Fibroblast of skin of abdomen (primary cell): ENCODE measurements at regions not wholly inside any gene's neighbourhood (a gene's known extent, or its start where the extent isn't known, plus 50 kb on each side); places are given as distances from the start of the nearest gene placed in this dataset.
A peak's percentile ranks its signal among the peaks of the same experiment; 100 is the strongest.

ENCODE experiments used
- DNase-seq: peaks from one replicate; pipeline ENCODE4 v3.0.0-alpha.2; 2013

GRCh38 chr14:65878586-65878985 is 466.1 kb downstream of the FUT8 start:
- DNase-seq: no peak

GRCh38 chr14:65879248-65880009 is 466.9 kb downstream of the FUT8 start:
- peak; percentile 63 for DNase-seq

DNA sequence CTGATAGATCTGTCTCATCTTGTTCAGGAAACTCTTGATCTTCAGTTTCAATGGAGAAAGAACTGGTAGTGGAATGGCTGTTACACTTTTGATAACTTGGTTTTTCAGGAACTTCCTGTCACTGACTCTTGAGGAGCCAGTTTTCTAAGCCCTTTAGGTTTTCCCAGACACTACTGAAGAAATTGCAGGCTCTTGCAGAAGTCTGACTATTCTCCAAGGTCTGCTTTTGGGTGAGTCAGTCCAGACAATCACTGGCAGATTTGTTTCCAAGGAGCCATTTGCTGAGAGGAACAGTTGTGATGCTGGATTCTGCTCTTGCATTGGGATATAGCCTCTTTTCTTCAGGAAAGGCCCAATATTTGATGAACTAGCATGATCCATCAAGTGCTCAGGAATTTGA is 468.0 kb downstream of the FUT8 start:
- peak; percentile 36 for DNase-seq

DNA sequence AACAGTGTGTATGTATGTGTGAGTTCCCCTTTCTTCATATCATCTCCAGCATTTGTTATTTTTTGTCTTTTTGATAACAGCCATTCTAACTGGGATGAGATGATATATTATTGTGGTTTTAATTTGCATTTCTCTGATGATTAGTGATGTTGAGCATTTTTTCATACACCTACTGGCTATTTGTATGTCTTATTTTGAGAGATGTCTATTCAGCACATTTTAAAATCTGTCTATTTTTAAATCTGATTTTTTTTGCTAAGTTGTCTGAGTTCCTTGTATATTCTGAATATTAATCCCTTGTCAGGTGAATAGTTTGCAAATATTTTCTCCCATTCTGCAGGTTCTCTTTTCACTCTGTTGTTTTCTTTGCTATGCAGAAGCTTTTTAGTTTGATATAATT is 469.1 kb downstream of the FUT8 start:
- no peak for DNase-seq

- DNase-seq: no peak
These were observed 476.1 kb downstream of the FUT8 start for GRCh38 chr14:65888677-65889076.

DNA sequence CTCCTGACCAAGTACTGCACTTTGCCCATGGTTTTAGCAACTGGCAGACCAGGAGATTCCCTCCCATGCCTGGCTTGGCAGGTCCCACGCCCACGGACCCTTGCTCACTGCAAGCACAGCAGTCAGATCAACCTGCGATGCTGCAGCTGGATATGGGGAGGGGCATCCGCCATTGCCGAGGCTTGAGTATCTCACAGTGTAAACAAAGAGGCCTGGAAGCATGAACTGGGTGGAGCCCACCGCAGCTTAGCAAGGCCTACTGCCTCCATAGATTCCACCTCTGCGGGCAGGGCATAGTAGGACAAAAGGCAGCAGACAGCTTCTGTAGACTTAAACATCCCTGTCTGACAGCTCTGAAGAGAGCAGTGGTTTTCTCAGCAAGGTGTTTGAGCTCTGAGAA is 479.8 kb downstream of the FUT8 start:
- no peak for DNase-seq

DNA sequence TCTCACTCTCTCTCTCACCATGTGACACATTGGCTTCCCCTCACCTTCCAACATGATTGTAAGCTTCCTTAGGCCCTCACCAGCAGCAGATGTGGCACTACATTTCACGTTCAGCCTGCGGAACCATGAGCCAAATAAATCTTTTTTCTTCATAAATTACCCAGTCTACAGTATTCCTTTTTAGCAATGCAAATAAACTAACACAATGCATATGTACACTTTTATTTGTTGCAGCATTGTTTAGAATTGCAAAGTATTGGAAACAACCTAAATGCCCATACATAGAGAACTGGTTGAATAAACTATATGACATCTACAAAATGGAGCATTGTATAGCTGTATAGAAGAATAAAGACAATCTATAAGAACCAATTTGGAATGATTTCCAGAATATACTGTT is 487.6 kb downstream of the FUT8 start:
- DNase-seq: no peak

DNA sequence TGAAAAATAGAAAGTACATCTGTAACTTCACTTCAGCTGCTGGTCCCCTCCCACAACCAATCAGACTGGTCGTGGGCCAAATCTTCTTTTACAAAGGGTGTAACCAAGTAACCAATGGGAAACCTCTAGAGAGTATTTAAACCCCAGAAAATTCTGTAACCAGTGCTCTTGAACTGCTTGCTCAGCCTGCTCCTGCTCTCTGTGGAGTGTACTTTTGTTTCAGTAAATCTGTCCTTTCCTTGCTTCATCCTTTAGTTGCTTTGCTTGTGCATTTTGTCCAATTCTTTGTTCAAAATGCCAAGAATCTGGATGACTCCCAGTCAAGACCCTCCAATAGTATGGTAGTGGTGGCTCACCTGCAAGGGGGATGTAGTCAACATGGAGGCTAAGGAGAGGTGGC is 489.1 kb downstream of the FUT8 start:
- no peak for DNase-seq

DNA sequence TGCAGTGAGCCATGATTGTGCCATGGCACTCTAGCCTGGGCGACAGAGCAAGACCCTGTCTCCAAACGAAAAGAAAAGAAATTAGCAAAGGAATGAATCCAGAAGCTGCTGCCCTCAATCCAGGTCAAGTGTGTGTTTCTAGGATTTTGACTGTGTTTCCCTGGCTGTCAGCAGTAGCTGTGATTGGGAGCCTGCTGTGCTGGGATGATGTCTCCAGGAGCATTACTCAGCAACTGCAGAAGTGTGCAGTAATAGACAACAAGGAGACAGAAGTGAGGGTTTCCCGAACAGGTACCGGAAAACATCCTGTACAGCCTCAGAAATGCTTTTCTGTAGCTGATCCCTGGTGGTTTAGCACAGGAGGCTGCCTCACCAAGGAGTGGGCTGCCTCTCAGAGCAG is 492.5 kb downstream of the FUT8 start:
- no peak for DNase-seq

GRCh38 chr14:65906344-65906743 is 493.8 kb downstream of the FUT8 start:
- DNase-seq: peak; percentile 1

- no peak for DNase-seq
These were observed 494.4 kb downstream of the FUT8 start for GRCh38 chr14:65906948-65907347.

DNA sequence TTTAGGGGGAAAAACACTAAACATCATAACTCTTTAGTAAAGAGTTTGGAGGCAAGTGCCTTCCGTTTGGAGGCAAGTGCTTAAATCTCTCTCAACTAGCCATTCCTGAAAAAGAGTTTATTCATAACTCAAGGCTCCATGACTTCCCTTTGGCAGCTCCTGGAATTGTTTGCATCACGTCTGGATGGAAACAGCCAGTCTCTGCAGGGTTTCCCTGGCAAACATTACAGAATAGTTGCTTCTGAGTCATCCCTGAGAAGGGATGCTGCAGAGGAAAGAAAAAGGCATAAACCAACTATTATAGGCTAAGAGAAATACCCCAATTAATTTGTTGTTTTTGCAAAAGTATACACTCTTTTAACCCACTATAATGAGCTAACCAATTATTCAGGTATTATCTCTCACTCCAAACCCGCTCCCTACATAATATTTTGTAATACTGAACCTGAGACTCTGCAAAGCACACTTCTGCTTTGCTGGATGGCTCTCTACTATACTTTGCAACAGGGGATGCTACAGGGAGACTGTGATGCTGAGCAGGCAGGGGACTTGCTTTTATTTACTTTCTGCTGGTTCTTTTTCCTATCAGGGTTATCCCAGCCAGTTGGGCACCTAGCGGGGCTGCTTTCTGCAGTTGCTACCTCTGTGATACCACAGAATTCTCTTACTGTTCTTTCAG is 497.7 kb downstream of the FUT8 start:
- DNase-seq: peak; percentile 74

DNA sequence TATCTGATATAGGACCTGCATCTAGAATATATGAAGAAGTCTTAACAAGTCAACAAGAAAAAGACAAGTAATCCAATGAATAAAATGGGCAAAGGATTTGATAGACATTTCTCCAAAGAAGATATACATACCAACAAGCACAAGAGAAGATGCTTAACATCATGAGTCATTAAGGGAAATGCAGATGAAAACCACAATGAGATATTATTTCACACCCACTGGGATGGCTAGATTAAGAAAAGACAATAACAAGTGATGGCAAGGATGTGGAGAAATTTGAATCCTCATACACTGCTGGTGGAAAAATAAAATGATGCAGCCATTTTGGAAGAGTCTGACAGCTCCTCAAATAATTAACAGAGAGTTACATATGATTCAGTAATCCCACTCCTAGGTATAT is 502.6 kb downstream of the FUT8 start:
- DNase-seq: peak; percentile 34

DNA sequence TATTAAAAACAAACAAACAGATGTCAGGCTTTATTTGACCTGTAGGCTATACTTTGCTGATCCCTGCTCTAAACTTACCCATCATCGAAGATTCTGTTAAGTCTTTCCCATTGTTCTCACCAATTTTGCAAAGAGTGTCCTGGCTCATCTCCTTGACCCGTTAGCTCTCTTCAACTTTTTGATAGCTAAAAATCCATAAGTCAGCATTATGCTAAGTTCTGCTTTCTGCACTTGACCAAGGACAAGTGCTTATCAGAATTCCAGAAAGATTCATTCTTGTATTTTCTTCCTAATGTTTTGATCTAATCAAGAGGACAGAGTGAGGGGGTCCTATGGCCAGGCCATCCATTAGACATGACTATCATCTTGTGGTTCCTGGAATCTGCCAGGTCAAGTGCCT is 503.5 kb downstream of the FUT8 start:
- DNase-seq: no peak

DNA sequence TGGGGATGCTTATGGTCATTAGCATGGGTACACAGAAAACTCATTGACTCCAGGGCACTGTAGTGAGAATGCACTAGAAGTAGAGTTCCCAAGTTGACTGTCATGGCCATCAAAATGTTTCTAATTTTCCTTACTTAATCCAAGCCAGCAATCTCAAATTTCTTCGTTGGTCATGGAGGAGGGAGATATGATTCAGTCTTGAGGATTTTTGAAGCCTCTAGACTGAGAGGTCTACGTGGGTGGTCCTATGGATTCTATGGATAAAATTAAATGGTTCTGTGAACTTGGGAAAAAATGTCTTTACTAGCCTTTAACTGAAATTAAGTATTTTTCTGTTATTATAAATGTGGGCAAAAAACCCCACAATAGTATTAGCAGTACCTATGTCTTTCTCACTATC is 508.5 kb downstream of the FUT8 start:
- peak; percentile 60 for DNase-seq

DNA sequence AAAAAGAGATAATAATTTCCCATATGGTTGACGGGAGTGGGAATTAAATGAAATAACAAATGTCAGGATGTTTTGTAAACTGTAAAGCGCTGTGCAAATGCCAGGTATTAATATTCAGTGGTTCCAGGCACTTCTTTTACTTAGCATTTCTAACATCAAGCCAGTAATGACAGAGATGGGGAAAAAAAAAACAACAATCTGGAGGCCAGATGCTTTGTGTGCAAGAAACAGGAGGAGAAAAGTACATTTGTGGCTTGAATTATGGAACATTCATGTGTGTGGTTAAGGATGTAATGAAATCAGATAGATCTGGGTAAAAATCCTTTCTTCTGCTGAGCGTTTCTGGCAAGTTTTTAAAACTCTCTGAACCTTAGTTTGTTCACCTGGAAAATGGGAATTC is 509.6 kb downstream of the FUT8 start:
- peak; percentile 70 for DNase-seq

DNA sequence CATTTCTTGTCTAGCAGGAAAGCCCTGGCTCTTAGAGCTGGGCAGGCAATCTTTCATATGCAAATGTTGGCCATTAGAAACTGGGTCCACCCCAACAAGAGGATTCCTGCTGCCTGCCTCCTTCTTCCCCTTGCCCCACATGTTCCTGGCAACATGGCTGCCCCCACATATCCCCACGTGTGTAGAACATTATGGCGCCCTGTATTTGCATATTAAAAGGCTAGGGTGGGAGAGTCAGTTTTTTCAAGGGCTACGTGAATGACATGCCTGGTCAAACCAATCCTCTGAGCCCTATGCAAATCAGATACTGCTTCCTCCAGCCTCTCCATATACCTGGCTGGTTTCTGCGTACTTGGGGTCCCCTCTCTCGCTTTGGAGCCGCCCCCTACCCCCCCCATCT is 514.0 kb downstream of the FUT8 start:
- DNase-seq: no peak

DNA sequence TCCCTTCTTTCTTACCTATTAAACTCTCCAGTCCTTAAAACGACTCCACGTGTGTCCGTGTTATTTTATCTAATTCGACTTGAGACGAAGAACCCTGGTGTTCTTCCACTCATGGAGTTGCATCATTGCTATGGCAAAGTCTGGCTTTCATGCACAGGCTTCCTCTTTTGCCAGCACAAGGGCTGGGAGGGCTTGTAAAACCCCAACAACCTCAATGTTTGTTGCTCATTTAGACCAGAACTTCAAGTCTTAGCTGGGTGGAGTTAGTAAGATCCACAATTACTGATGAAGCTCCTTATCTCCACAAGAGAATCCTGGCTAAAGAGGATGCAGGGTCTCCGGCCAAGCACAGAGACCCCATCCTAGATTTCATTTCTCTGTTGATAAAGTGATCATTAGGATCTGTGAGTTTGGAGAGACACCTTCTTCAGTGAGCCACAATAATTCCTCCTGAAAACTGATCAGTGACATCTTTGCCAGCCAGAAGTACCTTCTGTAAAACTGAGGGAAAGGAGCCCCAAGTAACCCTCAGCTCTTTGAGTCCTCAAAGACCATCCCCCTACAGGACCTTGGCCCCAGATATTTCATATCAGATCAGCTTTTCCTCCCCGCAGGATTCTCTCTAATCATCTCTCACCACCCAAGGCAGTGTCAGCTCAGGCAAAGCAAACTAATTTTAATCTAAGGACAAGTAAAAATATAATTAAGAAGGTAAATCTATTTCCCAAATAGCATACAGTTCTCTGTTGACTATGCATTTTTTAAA is 514.6 kb downstream of the FUT8 start:
- no peak for DNase-seq

- no peak for DNase-seq
These were observed 515.4 kb downstream of the FUT8 start for GRCh38 chr14:65927931-65928356.

- DNase-seq: no peak
These were observed 516.5 kb downstream of the FUT8 start for GRCh38 chr14:65928995-65929394.

DNA sequence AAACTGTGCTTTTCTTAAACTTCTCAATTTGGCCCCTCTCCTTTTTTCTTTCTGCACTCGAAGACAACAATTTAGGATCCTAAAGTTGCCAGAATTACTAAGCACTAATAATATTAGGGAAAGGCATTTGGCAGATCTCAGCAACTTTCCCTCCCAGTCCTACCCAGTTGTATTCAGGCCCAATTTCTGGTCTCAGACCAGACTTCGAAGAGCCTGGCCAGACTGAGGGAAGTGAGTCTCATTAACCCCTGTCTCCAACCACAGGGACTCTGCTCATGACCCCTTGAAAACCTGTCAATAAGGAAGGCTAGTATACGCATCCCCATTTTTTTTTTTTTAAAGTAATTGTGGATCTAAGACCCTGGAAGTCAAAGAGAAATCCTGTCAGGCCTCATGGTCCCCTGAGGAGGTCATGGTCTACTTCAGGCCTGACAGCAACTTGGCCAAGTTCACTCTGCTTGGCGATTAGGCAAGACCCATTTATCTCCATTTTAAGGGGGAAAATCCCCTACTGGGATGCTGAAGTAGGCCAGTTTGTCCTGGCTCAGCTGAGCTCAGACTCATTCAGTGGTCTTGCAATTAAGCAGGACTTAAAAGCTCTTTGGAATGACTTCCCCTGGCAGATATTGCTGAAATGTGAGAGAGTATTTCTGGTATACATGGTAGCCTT is 521.0 kb downstream of the FUT8 start:
- no peak for DNase-seq

DNA sequence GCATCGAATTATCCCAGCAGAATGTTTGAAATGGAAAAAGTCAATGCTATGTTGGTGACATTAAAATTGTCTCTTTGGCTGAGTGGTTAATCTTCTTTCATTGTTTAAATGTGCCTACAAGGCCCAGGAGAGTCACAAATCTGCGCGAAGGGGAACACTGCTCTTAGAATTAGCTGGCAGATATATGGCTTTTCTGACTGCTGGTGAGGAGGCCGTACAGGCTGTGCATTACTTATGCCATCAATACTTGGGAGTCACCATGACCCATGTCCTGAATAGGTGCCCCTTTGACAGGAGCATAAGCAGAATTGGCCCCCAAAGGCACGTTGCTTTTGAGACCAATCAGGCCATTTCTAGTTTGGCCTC is 521.5 kb downstream of the FUT8 start:
- DNase-seq: no peak

DNA sequence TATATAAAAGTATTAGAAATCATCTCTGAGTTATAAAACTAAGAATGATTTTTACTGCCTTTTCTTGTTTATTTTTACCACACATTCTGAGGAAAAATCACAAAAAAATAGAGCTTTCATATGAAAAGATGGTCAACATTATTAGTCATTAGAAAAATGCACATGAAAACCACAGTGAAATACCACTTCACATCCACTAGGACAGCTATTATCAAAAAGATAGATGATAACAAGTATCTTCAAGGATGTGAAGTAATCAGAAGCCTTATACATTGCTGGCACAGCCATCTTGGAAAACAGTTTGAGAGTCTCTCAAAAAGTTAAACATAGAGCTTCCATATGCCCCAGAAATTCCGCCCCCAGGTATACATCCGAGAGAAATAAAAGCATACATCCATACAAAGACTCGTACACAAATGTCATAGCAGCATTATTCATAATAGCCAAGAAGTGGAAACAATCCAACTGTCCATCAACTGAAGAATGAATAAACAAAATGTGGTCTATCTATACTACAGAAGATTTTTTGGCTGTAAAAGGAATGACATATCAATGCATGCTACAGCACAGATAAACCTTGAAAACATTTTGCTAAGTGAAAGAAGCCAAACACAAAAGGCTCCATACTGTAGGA is 523.9 kb downstream of the FUT8 start:
- no peak for DNase-seq
